ENCODE measurements at regions not wholly inside any gene's neighbourhood (a gene's known extent, or its start where the extent isn't known, plus 50 kb on each side); places are given as distances from the start of the nearest gene placed in this dataset.

- no peaks in the 10 kb centered on the region for H3K27me3 ChIP-seq (ENCODE audit: insufficient read depth)
- H3K4me2 ChIP-seq: no peak overlapping the region
- no peaks in the 10 kb centered on the region; the same call in 1 of the 2 replicates for H4K20me1 ChIP-seq (replicated peaks; ENCODE audit: insufficient read depth)
- no peaks in the 10 kb centered on the region for H3F3A ChIP-seq (replicated peaks; ENCODE audit: low read depth)
- ATAC-seq (no peak), DNase-seq (ENCODE audit: low spot score) (no peak)
- Mint-ChIP-seq H3K4me3 (no peak overlapping the region), H3K27ac (no peak overlapping the region), H3K27me3 (ENCODE audit: insufficient read depth, low read depth, poor library complexity) (peaks cover 22% of the 10 kb centered on the region), H3K36me3 (ENCODE audit: low read depth) (peaks cover 4% of the 10 kb centered on the region; the same call in 2 of the 3 replicates), H3K9me3 (no peaks in the 10 kb centered on the region), H3K4me1 (peaks cover 37% of the 10 kb centered on the region)
- H3K79me2 ChIP-seq (replicated peaks; ENCODE audit: insufficient read depth): peaks cover under 1% of the 10 kb centered on the region; the same call in 1 of the 2 replicates
- no peak overlapping the region for H3K4me3 ChIP-seq
- H3K27ac ChIP-seq (ENCODE audit: low read depth): no peak overlapping the region
- H2AFZ ChIP-seq: no peak overlapping the region
- no peaks in the 10 kb centered on the region for H3K36me3 ChIP-seq (ENCODE audit: insufficient read depth)
- H3K9me2 ChIP-seq (ENCODE audit: insufficient read depth): 0 out of 2 replicates have a peak, but pooled peaks cover 6% of the 10 kb centered on the region
- TF ChIP-seq JUNB (IDR thresholded peaks at IDR 0.05; ENCODE audit: unreplicated experiment) (no peak), ETS1 (IDR thresholded peaks at IDR 0.05) (no peak), NANOG (IDR thresholded peaks at IDR 0.05; ENCODE audit: borderline replicate concordance) (no peak), POLR2AphosphoS5 (IDR thresholded peaks at IDR 0.05; ENCODE audit: low read depth) (no peak), CREB1 (CRISPR knock-in tag; IDR thresholded peaks at IDR 0.05; ENCODE audit: low read depth) (no peak), STAT1 (IDR thresholded peaks at IDR 0.05; ENCODE audit: unreplicated experiment) (no peak), CTCF (conservative IDR thresholded peaks at IDR 0.05; ENCODE audit: low read depth in 2 of 2) (no peak), EZH2phosphoT487 (IDR thresholded peaks at IDR 0.05; ENCODE audit: unreplicated experiment) (no peak), EZH2 (IDR thresholded peaks at IDR 0.05; ENCODE audit: low read depth, unreplicated experiment) (no peak), ZNF331 (CRISPR knock-in tag; IDR thresholded peaks at IDR 0.05; ENCODE audit: low read depth) (no peak)
- TF ChIP-seq, protein P1, sequence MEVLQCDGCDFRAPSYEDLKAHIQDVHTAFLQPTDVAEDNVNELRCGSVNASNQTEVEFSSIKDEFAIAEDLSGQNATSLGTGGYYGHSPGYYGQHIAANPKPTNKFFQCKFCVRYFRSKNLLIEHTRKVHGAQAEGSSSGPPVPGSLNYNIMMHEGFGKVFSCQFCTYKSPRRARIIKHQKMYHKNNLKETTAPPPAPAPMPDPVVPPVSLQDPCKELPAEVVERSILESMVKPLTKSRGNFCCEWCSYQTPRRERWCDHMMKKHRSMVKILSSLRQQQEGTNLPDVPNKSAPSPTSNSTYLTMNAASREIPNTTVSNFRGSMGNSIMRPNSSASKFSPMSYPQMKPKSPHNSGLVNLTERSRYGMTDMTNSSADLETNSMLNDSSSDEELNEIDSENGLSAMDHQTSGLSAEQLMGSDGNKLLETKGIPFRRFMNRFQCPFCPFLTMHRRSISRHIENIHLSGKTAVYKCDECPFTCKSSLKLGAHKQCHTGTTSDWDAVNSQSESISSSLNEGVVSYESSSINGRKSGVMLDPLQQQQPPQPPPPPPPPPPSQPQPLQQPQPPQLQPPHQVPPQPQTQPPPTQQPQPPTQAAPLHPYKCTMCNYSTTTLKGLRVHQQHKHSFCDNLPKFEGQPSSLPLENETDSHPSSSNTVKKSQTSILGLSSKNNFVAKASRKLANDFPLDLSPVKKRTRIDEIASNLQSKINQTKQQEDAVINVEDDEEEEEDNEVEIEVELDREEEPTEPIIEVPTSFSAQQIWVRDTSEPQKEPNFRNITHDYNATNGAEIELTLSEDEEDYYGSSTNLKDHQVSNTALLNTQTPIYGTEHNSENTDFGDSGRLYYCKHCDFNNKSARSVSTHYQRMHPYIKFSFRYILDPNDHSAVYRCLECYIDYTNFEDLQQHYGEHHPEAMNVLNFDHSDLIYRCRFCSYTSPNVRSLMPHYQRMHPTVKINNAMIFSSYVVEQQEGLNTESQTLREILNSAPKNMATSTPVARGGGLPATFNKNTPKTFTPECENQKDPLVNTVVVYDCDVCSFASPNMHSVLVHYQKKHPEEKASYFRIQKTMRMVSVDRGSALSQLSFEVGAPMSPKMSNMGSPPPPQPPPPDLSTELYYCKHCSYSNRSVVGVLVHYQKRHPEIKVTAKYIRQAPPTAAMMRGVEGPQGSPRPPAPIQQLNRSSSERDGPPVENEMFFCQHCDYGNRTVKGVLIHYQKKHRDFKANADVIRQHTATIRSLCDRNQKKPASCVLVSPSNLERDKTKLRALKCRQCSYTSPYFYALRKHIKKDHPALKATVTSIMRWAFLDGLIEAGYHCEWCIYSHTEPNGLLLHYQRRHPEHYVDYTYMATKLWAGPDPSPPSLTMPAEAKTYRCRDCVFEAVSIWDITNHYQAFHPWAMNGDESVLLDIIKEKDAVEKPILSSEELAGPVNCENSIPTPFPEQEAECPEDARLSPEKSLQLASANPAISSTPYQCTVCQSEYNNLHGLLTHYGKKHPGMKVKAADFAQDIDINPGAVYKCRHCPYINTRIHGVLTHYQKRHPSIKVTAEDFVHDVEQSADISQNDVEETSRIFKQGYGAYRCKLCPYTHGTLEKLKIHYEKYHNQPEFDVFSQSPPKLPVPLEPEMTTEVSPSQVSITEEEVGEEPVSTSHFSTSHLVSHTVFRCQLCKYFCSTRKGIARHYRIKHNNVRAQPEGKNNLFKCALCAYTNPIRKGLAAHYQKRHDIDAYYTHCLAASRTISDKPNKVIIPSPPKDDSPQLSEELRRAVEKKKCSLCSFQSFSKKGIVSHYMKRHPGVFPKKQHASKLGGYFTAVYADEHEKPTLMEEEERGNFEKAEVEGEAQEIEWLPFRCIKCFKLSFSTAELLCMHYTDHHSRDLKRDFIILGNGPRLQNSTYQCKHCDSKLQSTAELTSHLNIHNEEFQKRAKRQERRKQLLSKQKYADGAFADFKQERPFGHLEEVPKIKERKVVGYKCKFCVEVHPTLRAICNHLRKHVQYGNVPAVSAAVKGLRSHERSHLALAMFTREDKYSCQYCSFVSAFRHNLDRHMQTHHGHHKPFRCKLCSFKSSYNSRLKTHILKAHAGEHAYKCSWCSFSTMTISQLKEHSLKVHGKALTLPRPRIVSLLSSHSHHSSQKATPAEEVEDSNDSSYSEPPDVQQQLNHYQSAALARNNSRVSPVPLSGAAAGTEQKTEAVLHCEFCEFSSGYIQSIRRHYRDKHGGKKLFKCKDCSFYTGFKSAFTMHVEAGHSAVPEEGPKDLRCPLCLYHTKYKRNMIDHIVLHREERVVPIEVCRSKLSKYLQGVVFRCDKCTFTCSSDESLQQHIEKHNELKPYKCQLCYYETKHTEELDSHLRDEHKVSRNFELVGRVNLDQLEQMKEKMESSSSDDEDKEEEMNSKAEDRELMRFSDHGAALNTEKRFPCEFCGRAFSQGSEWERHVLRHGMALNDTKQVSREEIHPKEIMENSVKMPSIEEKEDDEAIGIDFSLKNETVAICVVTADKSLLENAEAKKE (CRISPR knock-in tag; IDR thresholded peaks at IDR 0.05): no peak
- no peaks in the 10 kb centered on the region for H3K4me1 ChIP-seq (ENCODE audit: insufficient read depth)
Observed at GRCh38 chr12:125434936-125435443, 369.8 kb downstream of the AACS start.
